ENCODE measurements at regions not wholly inside any gene's neighbourhood (a gene's known extent, or its start where the extent isn't known, plus 50 kb on each side); places are given as distances from the start of the nearest gene placed in this dataset.

DNA sequence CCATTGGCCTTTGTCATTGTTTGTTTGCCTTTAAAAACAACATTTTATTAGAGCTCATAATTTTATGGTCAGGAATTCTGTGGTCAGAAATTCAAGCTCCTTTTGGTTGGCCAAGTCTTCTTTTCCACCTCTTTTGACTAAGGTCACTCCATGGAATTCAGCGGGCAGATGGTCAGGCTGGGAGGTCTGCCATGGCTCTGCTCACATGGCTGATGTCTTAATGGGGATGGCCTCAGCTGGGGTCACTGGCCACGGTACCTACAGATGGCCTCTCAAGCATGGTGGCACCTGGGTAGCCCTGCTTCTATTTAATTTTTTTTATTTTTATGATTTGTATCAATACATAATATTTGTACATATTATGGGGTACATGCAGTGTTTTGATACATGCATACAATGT is 360.8 kb upstream of the MCTP2 start:
- no peak for DNase-seq (ENCODE audit: low read depth in 2 of 2)

DNA sequence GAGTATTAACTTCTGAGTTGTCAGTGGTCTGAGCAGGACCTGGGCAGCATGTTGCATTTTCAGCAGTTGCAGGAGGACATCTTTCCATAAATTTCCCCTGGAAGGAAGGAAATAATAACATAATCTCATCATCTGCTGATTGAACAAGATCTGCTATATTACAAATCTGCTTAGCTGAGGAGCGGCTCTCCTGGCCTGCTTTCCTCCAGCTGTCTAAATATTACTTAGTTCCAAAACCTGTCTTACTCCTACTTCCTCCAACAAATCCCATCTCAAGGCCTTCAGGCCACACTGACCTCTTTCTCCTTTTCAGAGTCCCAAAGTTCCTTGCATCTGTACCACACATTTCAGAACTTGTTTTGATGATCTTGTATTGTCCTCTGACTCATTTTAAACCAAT is 364.4 kb upstream of the MCTP2 start:
- no peak for DNase-seq (ENCODE audit: low read depth in 2 of 2)

DNA sequence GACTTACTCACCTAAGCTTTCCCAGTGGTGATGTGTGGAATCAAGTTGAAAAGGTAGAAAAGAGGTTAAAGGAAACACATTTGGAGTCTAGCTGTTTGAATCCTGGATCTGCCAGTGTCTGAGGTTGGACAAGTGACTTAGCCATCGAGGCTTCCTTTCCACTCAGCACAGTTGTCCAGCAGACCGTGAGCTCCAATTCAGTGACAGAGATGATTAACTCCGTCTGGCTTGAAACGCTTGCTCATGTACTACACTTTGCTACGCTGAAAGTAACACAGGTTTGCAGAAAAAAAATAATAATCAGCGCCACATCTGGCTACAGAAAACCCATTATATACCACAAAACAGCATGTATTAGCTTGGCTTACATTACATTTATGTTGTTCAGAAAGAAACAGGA is 364.9 kb upstream of the MCTP2 start:
- no peak for DNase-seq (ENCODE audit: low read depth in 2 of 2)

DNA sequence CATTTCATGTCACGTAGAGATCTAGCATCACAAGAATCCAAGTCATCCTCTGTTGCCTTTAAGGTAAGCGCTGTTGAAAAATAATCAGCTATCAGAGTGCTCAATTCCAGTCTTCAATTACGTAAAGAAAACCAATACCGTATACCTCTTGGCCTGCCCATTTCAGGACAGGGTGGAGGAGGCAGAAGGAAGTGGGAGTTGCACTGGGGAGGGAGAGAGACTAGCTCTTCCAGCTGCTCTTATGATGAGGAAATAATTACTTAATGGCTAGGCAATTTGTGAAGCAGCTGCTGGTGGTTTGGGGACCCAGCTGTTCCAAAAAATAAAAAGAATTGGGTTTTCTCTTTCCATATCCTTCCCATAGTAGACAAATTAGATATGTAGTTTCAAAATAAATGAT is 365.8 kb upstream of the MCTP2 start:
- DNase-seq (ENCODE audit: low read depth in 2 of 2) = no peak

DNA sequence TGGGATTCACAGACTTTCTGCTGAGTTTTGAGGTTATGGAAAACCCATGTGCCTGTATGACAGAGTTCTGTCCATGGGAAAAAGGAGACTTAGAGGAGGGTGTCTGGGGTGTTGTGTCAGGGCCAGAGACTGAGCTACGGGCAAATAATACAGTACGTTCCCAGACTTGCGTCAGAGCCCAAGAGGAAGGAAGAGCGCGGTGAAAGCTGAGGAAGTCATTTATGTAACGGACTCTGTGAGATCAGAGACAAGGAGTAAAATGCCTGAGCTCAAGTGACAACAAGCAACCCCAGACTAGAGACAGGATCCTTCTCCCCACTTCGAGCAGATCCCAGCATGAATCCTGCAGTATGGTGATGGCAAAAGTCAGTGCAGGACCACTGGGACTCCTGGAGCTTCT is 368.6 kb upstream of the MCTP2 start:
- no peak for DNase-seq (ENCODE audit: low read depth in 2 of 2)

DNA sequence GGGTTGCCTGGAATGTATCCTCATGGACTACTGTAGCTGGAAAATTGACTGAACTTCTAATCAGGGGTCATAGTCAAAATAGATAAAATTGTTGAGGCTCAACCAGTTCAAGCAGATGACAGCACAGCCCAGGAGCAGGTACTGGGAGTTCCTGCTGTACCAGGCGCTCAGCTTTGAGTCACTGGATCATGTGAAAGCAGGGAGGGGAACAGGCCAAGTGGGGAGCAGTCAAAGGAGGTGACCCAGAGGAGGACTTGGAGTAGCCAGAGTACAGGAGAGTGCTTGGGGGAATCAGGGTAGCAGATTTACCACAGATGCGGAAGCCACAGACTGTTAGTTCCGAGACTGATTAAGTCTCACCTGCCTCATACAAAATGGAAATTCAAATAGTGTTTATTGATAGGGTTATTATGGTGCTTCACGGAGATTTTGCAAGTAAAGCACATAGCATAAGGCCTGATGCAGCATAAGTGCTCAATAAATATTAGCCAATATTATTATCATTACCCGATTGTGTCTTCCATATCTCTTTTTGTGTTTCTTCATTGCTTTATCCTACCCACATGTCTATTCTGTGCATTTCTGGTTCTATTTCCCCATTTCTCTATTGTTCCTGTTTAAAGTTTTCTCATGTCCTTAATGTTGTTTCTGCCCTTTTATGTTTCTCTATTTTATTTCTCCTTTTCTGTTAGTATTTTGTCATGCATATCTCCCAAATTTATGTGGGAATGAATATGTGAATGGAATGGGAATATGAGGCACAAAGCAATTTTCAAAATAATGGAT is 369.2 kb upstream of the MCTP2 start:
- DNase-seq (ENCODE audit: low read depth in 2 of 2) = no peak

DNA sequence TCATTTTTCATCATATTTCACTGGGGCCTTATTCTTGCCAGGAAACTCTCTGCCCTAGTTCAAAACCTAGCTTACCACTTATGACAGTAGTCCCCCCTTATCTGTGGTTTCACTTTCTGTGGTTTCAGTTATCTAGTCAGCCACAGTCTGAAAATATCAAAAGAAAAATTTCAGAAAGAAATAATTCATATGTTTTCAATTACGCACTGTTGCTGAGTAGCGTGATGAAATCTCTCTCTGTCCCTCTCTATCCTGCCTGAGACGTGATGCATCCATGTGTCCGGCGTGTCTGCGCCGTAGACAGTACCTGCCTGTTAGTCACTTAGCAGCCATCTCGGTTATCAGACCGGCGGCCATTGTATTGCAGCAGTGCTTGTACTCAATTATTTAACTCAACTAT is 369.9 kb upstream of the MCTP2 start:
- no peak for DNase-seq (ENCODE audit: low read depth in 2 of 2)

DNA sequence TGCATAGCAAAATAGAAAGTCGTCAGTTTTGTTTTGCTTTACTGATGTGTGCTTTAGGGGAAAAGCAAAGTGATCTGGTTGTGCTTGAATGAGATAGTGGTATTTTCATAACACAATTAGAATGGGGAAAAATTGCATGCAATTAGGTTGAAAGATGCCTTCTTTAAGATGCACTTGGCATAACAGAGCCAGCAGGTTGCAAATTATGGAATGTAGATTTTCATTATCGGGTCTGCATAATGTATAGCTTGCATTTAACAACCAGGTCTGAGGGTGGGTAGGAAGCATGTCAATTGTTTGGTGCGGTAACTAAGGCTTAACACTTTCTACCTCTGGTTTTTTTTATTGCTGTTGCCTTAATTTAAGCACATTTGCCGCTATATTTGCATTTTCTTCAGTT is 370.7 kb upstream of the MCTP2 start:
- DNase-seq (ENCODE audit: low read depth in 2 of 2) = no peak

DNA sequence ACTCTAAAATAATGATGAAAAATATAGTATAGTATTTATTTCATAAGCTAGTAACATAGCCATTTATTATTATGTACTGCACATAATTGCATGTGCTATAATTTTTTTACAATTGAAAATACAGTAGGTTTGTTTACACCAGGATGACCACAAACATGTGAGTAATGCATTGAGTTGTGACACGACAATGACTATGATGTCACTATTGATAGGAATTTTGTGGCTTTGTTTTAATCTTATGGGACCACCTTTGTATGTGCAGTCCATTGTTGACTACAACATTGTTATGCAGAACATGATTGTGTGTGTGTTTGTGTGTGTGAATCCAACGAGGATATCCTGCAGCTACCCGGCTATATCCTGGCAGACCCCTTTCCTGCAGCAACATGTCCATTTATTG is 372.2 kb upstream of the MCTP2 start:
- DNase-seq (ENCODE audit: low read depth in 2 of 2) = no peak

DNA sequence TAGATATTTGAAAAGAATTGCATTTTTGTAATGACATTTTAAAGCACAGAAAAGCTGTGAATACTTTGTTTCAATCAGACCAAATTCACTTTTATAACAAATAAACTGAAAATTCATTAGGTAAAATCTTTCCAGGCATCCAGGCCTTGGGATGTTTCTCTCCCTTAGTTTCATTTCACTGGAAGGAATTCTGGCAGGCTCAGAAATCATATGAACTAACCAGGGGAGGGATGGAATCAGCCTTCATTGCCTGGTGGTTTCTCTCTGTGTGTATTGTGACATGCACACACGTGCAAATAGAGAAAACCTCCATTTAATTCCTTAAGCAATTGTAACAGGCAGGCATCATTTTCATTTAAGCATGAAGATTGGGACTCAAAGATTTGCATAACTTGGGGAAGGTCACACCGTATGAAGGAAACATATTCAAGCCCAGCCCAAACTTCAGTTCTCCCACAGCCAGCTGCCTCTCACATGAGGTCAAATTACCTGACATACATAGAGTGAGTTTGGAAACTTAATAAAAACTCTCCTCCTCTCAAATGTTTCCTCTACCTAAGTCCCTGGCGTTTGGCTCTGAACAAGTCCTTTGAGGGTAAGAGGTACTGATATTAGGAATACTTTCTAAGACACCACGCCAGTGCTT is 376.1 kb upstream of the MCTP2 start:
- no peak for DNase-seq (ENCODE audit: low read depth in 2 of 2)

DNA sequence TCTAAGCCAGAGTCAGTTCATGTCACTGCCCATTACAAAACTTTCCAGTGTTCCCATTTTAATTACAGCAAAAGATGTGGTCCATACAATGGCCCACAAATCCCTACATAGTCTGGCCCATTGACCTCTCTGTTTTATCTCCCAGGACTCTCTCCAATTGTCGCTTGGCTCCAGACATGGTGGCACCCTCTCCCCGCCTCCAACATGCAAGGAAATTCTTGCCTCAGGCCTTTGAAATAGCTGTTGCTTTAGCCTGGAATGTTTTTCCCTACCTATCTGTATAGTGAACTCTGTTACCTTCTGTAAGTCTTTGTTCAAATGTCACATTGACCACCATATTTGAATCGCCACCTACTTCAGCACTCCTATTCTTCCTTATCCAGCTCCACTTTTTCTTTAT is 377.3 kb upstream of the MCTP2 start:
- DNase-seq (ENCODE audit: low read depth in 2 of 2) = no peak

DNA sequence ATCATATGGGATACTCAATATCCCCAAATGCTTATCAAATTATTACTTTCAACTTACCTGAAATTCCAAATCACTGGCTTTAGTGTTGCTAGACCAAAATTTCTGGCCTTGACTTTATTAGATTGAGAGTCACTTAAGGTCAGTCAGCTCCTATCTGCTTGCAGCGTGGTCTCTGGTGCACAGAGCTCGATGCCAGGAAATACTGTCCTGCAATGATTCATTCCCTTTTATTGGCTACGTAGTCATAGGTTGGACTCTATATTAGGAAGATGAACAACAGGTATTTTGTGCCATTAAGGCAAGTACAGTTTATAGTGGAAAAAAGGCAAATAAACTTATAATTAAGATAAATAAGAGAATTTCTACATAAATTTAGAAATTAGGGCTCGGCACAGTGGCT is 378.6 kb upstream of the MCTP2 start:
- no peak for DNase-seq (ENCODE audit: low read depth in 2 of 2)

DNA sequence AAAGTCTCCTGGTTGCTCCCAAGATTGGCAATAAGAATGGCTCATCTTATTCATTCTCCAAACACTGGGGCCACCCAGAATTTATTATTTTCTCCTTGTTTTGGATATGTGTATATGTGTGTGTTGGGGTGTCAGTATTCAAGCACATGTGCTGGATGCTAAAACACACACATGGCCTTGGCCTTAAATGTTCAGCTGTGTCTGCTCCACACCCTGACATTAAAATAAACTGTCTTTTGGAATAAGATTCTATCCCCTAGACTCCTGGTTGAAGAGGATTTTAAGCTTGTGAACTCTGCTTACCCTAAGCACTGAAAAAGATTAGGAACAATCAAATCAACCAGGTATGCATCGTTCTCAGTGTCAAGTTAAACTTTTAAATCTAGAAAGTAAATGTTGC is 382.9 kb upstream of the MCTP2 start:
- DNase-seq (ENCODE audit: low read depth in 2 of 2) = no peak

DNA sequence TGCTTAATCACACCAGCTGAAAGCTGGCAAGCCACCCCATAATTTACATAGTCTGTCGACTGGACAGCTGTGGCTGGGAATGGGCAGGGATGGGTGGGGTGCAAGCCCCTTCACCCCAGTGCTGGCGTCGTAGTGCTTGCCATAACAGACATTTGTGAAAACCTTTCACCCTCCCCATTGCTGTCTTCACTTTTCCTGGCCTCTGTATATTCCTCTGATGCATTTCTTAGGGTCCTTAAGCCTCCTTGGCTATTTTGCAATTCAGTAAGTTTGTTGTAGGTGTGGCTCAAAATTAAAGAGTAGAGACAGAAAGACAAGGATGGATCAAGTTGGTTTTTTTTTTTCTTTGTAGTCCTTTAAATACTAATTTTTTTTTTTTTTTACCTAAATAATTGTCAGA is 383.3 kb upstream of the MCTP2 start:
- no peak for DNase-seq (ENCODE audit: low read depth in 2 of 2)

DNA sequence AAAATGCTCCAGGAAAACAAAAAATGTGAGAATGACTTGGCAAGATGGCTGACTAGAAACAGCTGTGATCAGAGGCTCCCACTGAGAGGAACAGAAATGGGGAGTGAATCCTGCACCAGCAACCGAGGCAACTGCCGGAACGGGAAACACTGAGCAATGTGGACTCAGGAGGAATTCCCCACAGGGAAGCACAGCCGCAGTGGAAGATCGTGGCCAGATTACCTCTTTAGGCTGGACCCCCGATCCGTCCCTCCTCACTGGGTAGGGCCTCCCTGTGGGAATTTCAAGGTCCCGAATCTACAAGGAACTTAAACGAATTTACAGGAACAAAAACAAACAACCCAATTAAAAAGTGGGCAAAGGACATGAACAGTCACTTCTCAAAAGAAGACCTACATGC is 385.2 kb upstream of the MCTP2 start:
- DNase-seq (ENCODE audit: low read depth in 2 of 2) = no peak

DNA sequence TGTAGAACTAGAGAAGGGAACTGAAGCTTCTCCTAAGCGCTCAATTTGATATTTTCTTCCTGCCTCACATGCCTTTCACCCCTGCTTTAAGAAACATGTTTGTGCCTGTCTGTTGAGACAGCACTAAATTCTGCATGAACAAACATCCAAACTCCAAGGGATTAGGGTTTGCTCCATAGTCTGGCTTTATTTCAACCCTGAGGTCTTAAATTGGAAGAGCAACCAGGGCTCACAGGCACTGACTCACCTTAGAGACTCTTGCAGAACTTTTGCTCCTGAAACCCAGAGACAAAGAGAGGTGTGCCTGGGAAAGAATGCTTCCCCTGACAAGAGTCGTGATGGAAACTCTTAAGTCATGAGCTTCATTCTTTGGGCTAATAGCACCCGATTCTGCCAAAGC is 393.9 kb upstream of the MCTP2 start:
- no peak for DNase-seq (ENCODE audit: low read depth in 2 of 2)

DNA sequence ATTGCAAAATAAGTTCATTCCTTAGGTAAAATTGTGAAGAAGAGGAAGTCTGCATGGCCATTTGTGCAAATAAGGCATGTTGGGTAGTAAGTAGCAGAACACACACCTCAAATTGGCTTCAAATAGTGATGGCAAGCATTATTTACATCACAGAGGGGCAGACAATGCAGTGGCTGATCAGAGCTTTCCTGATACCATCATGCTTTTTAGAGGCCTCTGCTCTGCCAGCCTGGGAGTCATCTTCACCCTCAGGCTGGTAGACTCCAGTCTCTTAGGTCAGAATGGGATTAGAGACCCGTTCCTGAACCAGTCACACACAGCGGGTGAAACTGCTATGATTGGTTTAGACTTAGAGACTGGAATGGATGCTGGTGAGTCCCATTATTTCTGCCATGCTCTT is 396.0 kb upstream of the MCTP2 start:
- no peak for DNase-seq (ENCODE audit: low read depth in 2 of 2)

DNA sequence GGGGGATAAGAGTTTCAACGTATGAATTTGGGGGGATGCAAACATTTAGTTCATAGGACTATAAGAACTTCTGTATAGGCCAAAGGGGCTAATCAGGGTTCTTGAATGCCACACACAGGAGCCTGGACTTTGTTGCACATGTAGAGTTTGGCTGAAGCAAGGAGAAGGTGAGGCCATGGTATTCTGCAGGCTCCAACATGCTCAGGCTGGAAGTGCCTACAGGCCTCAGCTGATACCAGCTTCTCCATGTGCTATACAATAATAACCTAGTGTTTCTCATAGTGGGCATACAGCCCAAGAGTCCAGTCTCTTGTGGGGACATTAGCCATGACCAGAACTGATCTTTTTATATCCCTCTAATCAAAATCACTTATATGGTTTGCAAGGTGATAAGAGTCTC is 399.7 kb upstream of the MCTP2 start:
- no peak for DNase-seq (ENCODE audit: low read depth in 2 of 2)

DNA sequence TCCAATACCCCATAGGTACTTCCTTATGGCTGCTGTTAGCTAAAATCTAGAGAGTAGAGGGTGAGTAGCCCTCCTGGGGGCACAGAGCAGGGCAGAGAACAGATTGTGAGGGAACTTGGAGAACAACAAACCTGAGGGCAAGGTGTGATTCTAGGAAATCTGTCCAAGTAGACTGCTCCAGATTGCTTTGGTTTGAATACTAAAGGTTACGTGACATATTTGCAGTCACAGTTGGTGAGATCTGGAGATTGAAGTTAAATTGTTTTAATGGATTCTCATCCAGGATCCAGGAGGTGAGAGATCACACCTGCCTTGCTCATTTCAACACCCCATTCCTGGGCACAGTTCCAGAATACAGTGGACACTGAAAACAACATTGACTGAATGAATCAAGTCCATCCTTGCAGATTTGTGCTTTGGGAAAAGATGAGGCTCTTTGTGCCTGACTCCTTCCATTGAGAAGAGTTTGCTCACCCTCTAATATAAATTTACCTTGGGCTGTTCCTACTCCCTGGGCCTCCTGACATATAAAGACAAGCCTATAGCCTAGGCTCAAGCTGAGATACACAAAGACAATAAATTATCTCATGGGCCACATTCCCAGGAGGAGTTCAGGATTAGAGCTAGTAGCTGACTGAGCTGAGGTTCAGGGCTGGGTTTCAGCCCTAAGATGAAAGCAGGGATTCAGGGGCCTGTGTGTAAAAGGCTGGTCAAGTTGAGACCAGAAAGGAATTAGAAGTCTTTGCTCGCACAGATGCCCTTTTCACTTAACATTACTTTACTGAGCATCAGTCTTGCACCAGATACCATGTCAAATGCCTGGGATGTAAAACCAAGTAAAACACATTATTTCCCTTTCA is 400.9 kb upstream of the MCTP2 start:
- DNase-seq (ENCODE audit: low read depth in 2 of 2) = no peak

DNA sequence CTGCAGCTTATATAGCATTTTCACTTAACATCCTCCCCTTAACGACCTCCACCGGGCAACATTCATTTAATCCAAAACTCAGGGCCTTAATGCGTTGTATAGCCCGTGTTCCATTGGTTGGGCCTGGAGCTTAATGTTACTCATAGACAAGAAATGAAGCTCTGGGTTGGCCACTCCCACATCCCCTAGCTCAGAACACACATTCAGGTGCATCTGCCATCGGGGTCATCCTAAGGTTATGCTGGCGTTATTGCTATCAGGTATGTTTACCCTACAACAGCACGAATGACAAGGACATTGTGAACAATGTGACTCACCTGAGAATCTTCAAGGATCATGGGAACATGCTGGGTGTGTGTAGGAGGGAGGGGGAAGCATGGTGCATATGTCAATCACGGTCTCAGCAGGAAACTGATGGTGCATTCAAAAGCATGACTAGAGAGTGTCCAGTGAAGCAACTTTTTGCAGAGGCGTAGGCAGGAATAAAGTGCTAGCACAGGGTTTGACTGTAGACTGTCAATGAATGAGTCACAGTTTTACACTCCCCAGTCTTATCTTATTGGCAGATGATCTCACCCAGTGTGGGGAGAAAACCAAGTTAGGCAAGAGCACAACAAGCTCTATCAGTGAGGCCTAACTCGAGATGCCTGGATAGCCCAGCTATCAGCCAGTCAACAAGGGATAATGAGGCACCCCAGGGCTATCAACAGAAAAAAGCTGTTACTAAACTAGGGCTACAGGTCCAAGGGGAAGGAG is 402.1 kb upstream of the MCTP2 start:
- DNase-seq (ENCODE audit: low read depth in 2 of 2) = no peak

DNA sequence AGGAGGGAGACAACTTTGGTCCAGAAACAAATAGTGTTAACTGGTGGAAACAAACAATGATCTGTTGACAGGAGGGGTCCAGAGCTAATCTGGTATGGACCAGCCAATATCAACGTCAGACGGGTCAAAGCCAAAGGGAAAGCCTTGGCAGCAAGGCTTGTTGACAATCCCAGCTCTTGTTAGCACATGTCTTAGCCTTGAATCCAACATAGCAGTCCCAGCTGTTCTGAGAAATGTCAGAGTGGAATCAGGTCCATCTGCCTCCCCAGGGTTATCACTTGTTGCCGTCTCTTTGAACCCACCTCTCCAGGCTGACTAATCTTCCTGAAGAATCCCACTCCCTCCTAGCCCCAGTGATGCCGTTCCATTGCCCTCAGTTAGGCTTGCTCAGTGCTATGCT is 404.6 kb upstream of the MCTP2 start:
- no peak for DNase-seq (ENCODE audit: low read depth in 2 of 2)

DNA sequence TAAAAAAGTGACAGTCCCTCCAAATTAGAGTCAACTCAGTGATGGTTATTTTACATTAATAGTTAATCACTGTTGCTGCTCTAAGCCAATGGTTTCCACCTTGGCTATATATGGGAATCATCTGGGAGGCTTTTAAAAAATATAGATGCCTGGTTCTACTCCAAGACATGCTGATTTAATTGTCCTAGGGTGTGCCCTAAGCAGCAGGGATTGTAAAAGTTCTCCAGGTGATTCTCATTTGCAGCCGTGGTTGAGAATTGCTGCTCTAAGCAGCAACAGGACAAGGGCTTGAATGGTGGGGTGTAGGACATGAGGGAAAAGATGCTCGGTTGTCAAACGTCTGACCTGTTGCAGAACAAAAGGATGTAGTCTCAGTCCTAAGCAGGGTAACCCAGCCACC is 405.1 kb upstream of the MCTP2 start:
- DNase-seq (ENCODE audit: low read depth in 2 of 2) = no peak

All from stimulated activated CD8-positive, alpha-beta memory T cell treated with anti-CD3 and anti-CD28 coated beads, Interleukin-15, amount 100 ng/mL, for 4 hours (primary cell).